ENCODE measurements at regions not wholly inside any gene's neighbourhood (a gene's known extent, or its start where the extent isn't known, plus 50 kb on each side); places are given as distances from the start of the nearest gene placed in this dataset.
A peak's percentile ranks its signal among the peaks of the same experiment; 100 is the strongest.

DNA sequence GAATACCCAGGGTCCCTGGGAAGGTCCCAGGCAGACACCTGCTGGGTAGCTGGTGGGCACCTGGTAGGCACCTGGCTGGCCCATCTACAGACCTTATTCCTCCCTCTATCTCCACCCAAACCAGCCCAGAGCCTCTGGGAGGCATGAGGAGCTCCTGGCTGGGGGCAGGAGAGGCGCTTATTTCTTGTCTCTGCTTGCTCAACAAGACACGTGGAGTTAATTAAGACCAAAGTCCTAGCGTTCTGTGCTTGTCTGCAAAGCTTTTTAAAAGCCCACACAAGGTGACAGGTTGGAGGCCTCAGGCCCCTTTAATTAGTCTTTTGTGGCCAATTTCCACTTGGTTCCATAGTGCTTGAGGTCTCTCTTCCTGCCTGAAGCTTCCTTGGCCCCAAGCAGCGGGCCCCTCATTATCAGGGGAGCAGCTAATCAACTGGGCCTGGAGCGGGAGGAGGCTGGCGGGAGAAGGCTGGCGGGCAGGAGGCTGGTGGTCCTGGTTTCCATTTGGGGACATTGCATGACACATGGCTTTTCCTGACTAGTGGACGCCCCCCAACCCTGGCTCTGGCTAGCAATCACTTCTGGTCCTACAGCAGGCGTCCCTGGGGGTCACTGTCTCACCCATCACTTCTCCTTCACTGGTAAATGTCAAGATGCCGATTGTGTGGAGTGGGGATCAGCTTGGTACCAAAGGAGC lies 65.4 kb upstream of the HDAC4 start:
- Mint-ChIP-seq H3K4me1 (ENCODE audit: low read depth) (peaks cover 20% of the 10 kb centered on the region), H3K9me3 (ENCODE audit: low read depth) (no peaks in the 10 kb centered on the region), H3K27me3 (ENCODE audit: low read depth) (peaks cover 4% of the 10 kb centered on the region), H3K36me3 (ENCODE audit: low read depth) (no peaks in the 10 kb centered on the region), H3K4me3 (ENCODE audit: unreplicated experiment) (no peak overlapping the region), H3K27ac (ENCODE audit: unreplicated experiment) (no peak overlapping the region)
- TF ChIP-seq, protein P1, sequence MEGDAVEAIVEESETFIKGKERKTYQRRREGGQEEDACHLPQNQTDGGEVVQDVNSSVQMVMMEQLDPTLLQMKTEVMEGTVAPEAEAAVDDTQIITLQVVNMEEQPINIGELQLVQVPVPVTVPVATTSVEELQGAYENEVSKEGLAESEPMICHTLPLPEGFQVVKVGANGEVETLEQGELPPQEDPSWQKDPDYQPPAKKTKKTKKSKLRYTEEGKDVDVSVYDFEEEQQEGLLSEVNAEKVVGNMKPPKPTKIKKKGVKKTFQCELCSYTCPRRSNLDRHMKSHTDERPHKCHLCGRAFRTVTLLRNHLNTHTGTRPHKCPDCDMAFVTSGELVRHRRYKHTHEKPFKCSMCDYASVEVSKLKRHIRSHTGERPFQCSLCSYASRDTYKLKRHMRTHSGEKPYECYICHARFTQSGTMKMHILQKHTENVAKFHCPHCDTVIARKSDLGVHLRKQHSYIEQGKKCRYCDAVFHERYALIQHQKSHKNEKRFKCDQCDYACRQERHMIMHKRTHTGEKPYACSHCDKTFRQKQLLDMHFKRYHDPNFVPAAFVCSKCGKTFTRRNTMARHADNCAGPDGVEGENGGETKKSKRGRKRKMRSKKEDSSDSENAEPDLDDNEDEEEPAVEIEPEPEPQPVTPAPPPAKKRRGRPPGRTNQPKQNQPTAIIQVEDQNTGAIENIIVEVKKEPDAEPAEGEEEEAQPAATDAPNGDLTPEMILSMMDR (IDR thresholded peaks at IDR 0.05) = no peak
- DNase-seq (ENCODE audit: low spot score) = no peak

DNA sequence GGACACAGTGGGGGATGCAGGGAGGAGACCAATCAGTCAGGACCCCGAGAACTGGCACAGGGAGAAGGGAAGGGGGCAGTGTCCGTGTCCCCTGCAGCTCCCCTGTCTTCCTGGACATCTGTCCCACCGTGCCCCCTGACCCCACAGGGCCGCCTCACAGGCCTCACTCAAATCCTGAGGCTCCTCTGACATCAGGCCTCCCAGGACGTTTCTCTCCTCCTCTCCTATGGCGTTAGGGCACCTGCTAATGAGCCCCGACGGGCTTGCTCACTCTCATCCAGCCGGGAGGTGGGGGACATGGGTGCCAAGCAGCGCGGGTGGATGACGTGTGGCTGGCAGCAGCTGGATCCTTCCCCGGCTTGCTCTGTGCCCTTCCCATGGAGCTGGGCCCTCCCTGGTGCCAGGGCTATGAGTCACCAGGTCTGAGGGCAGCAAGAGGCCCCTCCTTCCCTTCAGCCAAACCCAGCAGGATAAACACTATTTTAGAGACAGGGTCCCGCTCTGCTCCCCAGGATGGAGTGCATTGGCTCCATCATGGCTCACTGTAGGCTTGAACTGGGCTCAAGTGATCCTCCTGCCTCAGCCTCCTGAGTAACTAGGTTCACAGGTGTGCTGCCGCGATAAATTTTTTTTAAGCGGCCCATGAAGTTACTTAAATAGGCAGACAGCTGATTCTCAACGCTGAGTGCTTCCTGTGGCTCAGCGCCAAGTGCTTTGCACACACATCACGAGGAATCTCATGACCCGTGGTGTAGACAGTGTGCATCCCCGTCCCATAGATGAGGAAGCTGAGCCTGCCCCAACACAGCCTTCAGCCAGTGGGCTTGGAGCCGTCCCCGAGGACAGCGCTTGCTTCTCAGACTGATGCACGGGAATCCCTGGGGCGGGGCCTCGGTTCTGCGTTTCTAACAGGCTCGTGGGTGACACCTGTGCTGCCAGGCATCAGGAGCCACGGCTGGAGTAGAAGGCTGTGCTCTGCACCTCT lies 64.5 kb upstream of the HDAC4 start:
- H3K27ac Mint-ChIP-seq (ENCODE audit: unreplicated experiment) = peak overlapping the region; percentile 57
- no peaks in the 10 kb centered on the region for H3K9me3 Mint-ChIP-seq (ENCODE audit: low read depth)

DNA sequence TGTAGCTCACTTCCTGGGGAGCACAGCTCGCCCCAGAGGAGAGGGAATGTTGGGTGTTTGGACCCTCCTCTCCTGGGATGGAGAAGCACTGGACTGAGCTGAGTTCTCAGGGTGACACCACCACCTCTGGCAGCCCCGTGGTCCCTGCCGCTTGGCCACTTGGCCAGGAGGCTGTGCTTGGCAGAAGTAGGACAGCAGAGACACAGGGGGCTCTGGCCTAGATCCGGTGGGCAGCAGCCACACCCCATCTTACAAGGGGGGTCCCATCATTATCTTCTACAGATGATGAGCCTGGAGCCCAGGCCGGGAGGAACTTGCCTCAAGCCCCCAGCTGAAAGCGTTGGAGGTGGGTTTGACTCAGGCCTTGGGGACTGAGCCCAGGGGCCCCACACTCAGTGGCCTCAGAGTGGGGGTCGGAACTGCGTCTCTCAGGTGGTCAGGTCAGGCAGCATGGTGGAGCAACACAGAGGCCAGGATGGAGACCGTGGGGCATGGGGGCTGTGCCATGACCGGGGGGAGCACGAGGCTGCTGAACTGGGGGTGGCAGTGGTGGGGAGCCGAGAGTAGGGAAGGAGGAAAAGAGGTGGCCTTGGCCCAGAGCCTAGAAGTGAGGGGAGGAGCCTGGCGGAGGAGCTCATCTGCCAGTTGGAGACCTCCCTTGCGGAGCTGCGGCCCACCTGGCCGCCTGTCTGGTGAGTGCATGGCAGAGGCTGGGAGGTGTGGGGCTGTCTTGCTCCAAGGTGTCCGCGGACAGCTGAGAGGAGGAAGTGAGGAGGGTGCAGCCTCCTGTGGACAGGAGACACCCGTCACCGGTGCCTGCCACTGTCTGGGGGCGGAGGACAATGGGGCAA lies 63.6 kb upstream of the HDAC4 start:
- Mint-ChIP-seq H3K36me3 (ENCODE audit: low read depth) (no peaks in the 10 kb centered on the region), H3K4me1 (ENCODE audit: low read depth) (peaks cover 22% of the 10 kb centered on the region), H3K9me3 (ENCODE audit: low read depth) (no peaks in the 10 kb centered on the region), H3K27ac (ENCODE audit: unreplicated experiment) (no peak overlapping the region), H3K27me3 (ENCODE audit: low read depth) (no peaks in the 10 kb centered on the region), H3K4me3 (ENCODE audit: unreplicated experiment) (no peak overlapping the region)
- TF ChIP-seq, protein P1 (IDR thresholded peaks at IDR 0.05) = no peak
- DNase-seq (ENCODE audit: low spot score) = no peak

More for the DNA sequence above, 64.5 kb upstream of the HDAC4 start:
- DNase-seq (ENCODE audit: low spot score) = no peak
- TF ChIP-seq, protein P1 (IDR thresholded peaks at IDR 0.05) = no peak
- peaks cover 22% of the 10 kb centered on the region for H3K4me1 Mint-ChIP-seq (ENCODE audit: low read depth)
- peaks cover 2% of the 10 kb centered on the region for H3K27me3 Mint-ChIP-seq (ENCODE audit: low read depth)
- H3K4me3 Mint-ChIP-seq (ENCODE audit: unreplicated experiment) = no peak overlapping the region
- H3K36me3 Mint-ChIP-seq (ENCODE audit: low read depth) = no peaks in the 10 kb centered on the region

DNA sequence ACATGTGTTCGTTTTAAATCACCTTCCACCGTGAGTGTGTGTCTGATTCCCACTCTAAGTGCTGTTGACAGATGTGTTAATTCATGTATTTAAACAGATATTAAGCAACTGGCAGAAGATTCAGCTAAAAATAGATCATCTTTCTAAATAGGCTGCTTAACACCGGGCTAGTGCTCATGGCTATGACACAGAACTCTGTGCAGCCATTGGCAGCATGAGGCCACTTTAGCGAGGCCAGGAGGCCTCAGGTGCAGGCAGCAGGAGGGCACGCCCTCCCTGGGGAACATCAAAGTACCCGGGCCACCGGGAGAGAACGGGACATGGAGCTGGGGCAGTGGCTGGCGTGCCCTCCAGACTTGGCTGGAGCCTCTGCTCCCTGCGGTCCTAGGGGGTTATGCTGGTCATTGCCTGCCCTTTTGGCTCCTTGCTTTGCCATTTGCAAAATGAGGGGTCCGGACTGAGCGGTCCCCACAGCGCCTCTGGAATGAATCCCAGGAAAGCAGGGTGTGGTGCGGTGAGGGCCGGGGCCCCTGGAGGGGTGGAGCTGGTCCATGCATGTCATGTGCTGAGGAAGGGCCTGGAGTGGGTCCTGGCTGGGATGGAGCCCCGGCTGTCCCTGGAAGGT lies 62.8 kb upstream of the HDAC4 start:
- H3K27ac Mint-ChIP-seq (ENCODE audit: unreplicated experiment) = no peak overlapping the region
- H3K36me3 Mint-ChIP-seq (ENCODE audit: low read depth) = no peaks in the 10 kb centered on the region
- peaks cover 22% of the 10 kb centered on the region for H3K4me1 Mint-ChIP-seq (ENCODE audit: low read depth)
- TF ChIP-seq, protein P1 (IDR thresholded peaks at IDR 0.05) = no peak
- no peaks in the 10 kb centered on the region for H3K9me3 Mint-ChIP-seq (ENCODE audit: low read depth)
- no peak for DNase-seq (ENCODE audit: low spot score)
- no peak overlapping the region for H3K4me3 Mint-ChIP-seq (ENCODE audit: unreplicated experiment)
- no peaks in the 10 kb centered on the region for H3K27me3 Mint-ChIP-seq (ENCODE audit: low read depth)

Measured in chondrocyte (in vitro differentiated cells).